ENCODE measurements at regions not wholly inside any gene's neighbourhood (a gene's known extent, or its start where the extent isn't known, plus 50 kb on each side); places are given as distances from the start of the nearest gene placed in this dataset.

DNA sequence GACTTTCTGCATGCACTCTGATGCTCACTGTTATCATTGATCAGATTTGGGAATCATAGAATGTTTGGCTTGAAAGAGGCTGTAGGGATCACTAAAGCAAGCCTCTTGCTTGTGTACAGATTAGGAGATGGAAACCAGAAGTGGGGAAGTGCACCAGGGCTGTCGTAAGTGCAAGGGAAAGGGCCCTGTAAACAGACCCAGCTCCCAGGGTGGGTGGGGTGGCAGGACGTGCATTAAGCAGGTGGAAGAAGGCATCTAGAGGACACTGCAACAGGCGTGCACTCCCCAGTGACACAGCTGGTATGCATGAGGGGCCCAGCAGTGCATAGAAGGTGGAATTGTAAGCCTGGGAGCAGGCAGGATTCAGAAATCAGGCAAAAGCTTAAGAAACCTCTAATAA lies 58.0 kb upstream of the SLC7A14 start:
- DNase-seq, result no peak

DNA sequence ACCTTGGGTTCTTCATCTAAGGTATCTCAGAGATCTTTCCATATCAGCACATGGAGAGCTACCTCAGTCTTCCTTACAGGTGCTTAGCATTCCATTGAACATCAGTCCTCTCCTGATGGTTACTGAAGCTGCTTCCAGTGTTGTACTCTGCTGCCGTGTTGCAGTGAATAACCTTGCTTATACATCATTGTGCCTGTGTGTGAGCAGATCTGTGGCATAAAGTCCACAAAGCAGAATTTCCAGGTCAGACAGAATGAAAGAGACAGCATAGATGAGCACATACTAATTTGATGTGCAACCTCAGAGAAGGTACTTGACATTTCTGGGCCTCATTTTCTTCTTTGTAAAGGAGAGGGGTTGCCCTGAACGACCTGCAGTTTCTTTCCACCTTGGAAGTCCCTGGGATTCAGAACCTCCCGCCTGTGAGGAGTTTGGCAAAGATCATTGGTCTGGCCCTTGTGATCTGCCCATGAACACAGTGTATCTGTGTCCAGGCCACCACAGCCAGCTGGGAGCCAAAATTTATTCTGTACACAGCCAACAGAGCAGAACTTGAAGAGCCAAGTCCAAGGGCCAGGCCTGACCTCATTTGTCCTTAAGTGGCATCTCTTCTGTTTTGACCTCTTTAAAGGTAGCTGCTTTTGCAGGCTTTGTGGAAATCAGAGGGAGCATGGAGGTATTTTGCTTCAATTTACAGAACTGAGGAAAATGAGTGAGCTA lies 57.2 kb upstream of the SLC7A14 start:
- DNase-seq, result no peak

GRCh38 chr3:170641510-170642236 lies 55.8 kb upstream of the SLC7A14 start:
- DNase-seq, result no peak

GRCh38 chr3:170640737-170641171 lies 54.9 kb upstream of the SLC7A14 start:
- no peak for DNase-seq

DNA sequence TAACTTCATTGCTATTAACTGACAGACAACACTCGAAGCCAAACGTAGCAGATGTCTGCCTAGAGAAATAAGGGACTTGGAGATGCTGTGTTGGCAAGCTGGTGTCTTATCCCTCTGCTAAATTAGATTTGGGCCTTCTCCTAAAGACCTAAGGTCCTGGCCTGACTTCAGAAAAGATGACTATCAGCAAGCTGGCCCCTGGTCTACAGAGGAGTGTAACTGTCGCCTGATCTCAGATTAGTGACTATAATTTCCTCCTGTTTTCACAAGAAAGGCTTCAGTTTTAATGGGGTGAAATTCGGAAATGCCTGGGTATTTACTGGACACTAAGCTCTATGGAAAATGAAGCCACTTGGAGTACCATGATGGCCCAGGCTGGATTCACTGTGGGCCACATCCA lies 53.1 kb upstream of the SLC7A14 start:
- no peak for DNase-seq

- DNase-seq, result no peak
Measured at GRCh38 chr3:170637306-170637705, 51.4 kb upstream of the SLC7A14 start.

DNA sequence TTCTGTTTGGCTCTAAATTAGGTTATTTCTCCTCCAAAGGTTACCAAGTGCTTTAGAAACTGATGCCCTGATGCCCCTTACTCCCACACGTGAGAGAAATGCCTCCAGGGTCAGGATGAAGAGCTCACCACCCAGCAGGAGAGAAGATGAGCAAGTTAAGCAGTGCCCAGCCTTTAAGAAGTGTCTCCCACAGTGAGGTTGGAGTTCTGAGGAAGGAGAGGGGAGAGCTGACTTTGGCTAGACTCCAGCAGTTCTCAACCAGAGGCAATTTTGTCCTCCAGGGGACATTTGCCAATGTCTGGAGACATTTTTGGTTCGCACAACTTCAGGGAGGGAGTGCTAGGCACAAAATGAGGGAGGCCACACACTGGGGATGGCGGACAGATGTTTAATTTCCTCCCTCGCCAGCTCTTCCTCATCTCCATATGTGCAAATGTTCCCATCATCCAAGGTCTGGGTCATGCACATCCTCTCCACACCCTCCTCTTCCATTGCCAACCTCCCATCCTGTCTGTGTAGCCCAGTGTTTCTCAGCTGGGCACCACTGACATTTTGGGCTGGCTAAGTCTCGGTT lies 50.6 kb upstream of the SLC7A14 start:
- DNase-seq, result no peak
